ENCODE measurements at regions not wholly inside any gene's neighbourhood (a gene's known extent, or its start where the extent isn't known, plus 50 kb on each side); places are given as distances from the start of the nearest gene placed in this dataset.

DNA sequence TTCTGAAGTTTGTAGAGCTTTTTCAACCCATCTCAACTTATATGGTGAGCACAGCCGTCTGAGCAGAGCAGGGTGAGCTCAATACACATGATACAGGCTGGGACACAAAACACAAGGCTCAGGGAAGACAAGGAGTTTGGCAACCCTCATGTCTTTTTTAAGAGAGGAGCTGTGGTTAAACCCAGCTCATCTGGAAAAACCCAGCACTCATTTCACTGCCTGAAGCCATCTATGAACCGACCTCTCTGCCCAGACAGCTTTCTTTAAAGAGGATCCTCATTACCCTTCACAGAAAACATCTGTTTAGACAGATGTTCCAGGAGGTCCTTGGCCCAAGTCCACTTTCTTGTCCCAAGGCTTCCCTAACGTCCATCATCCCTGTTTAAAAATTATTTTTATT lies 170.0 kb upstream of the TSHZ3 start:
- TF ChIP-seq ZFX (IDR thresholded peaks at IDR 0.05), result no peak
- TF ChIP-seq, protein P1, sequence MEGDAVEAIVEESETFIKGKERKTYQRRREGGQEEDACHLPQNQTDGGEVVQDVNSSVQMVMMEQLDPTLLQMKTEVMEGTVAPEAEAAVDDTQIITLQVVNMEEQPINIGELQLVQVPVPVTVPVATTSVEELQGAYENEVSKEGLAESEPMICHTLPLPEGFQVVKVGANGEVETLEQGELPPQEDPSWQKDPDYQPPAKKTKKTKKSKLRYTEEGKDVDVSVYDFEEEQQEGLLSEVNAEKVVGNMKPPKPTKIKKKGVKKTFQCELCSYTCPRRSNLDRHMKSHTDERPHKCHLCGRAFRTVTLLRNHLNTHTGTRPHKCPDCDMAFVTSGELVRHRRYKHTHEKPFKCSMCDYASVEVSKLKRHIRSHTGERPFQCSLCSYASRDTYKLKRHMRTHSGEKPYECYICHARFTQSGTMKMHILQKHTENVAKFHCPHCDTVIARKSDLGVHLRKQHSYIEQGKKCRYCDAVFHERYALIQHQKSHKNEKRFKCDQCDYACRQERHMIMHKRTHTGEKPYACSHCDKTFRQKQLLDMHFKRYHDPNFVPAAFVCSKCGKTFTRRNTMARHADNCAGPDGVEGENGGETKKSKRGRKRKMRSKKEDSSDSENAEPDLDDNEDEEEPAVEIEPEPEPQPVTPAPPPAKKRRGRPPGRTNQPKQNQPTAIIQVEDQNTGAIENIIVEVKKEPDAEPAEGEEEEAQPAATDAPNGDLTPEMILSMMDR (conservative IDR thresholded peaks at IDR 0.05), result no peak

DNA sequence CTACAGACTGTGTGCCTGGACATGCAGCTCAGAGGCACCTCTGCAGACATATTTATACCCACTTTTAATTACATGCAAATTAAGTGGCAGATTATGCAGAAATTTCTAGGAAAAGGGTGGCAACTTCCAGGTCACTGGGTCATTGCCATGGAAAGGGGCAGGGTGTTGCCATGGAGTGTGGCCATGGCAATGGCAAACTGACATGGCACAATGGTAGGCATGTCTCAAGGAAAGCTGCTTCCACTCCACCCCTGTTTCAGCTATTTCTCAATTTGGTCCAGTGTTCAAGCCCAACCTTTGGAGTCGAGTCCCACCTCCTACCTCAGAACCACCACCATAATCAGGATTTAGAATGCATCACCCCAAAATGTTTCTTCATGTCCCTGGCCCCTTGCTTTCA lies 170.7 kb upstream of the TSHZ3 start:
- TF ChIP-seq ZFX (IDR thresholded peaks at IDR 0.05), result no peak
- TF ChIP-seq, protein P1 (conservative IDR thresholded peaks at IDR 0.05), result no peak
- no peak overlapping the region for H3K27ac ChIP-seq

More for the DNA sequence above, 170.0 kb upstream of the TSHZ3 start:
- H3K27ac ChIP-seq, result no peak overlapping the region

DNA sequence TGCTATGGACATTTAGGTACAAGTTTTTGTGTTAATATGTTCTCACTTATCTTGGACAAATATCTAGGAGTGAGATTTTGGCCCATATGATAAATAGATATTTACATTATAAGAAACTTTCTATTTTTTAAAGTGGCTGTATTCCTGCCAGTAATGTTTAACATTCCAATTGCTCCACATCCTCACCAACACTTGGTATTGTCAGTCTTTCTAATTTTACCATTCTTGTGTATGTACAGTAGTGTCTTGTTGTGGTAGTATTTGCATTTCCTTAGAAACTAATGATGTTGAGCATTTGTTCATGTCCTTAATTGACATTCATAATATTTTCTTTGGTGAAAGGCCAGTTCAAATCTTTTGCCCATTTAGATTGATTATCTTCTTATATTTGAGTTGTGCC lies 171.4 kb upstream of the TSHZ3 start:
- H3K27ac ChIP-seq, result no peak overlapping the region
- TF ChIP-seq ZFX (IDR thresholded peaks at IDR 0.05), result no peak
- TF ChIP-seq, protein P1 (conservative IDR thresholded peaks at IDR 0.05), result no peak

DNA sequence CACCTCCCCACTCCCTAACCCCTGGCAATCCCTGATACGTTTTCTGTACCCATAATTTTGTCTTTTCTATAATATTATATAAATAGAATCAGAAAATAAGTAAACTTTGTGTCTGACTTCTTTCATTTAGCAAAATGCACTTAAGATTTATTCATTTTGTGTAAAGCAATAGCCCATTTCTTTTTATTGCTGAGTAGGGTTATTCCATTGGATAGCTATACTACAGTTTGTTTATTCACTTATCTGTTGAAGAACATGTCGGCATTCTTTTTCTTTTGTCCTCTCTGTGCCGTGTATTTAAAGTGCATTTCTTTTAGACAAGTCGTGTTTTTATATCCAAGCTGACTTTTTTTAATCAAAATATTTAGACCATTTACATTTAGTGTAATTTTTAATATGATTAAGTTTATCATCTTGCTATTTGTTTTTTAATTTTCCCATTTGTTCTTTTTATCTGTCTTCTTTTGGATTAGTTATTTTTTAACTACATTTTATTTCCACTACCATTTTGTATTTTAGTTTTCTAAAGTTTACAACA lies 176.4 kb upstream of the TSHZ3 start:
- no peak for TF ChIP-seq ZFX (IDR thresholded peaks at IDR 0.05)
- TF ChIP-seq, protein P1 (conservative IDR thresholded peaks at IDR 0.05), result no peak
- H3K27ac ChIP-seq, result no peak overlapping the region

DNA sequence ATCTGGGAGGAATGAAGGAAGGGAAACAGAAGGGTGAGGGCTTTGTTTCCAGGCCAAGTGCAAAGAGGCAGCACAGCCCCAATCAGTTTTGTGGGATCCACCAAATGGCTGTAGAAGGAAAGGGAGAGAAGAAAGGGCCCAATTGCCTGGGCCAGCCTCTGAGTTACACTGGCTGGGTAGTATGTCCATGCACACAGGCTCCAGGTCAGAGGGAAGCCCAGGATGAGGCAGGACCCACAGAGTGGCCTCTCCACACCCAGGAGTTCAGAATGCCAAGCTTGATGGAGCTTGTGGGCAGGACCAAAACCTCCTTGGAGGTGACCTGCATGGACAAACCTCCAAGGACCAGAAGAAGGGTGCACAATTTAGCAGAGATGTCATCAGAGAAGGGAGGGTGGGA lies 178.2 kb upstream of the TSHZ3 start:
- H3K27ac ChIP-seq, result no peak overlapping the region
- no peak for TF ChIP-seq ZFX (IDR thresholded peaks at IDR 0.05)

DNA sequence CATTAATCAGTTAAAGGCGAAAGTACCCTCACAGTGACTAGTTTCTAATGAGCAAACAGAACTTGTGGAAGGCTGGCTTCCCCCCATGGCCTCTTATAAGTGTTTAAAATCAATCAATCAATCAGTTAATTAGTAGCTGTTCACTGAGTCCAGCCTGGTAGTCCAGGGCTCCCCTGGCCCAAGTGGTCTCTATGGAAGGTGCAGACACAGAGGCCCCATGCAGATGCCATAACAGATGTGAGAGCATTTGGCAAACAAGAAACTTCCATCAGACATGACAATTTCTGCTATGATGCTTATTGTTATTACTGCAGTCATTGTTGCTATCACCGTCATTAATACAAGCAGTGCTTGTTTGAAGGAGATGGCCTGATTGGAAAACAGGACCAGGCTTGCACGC lies 179.0 kb upstream of the TSHZ3 start:
- TF ChIP-seq, protein P1 (conservative IDR thresholded peaks at IDR 0.05), result no peak
- no peak for TF ChIP-seq ZFX (IDR thresholded peaks at IDR 0.05)
- H3K27ac ChIP-seq, result no peak overlapping the region

DNA sequence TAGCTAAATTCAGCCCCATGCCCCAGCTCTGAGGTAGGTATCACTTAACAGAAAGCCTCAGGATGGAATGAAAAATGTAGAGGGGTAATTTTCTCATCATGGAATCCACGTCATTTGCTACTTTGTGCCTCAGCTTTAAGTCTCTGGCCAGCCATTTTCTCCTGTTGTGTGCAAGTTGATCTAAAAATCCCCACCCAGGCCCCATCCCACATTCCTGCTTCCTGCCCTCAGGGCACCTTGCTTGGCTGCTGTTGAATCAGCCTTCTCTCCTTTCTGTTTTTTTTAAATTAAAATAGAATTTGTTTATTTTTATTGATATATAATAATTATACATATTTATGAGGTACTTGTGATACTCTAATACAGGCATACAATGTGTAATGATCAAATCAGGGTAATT lies 179.9 kb upstream of the TSHZ3 start:
- H3K27ac ChIP-seq, result no peak overlapping the region
- TF ChIP-seq, protein P1 (conservative IDR thresholded peaks at IDR 0.05), result no peak
- no peak for TF ChIP-seq ZFX (IDR thresholded peaks at IDR 0.05)

DNA sequence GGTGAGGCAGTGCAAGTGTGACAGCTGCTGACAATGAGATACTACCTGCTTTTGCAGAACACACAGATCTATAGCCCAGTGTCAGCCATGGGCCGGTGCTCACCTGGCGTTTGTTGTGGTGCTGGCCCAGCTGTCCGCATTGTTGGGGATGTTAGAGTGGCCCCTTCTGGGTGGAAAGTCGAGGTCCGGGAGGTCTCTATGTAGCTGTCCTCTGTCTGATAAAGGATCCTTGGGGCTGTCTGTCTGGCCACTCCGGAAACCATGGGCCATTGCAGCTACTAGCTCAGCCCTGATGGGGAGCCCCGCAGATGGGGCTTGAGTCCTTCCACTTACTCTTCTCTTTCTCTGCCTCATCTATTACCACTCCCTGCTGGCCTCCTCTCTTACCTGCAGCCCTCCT lies 181.5 kb upstream of the TSHZ3 start:
- H3K27ac ChIP-seq, result no peak overlapping the region
- TF ChIP-seq ZFX (IDR thresholded peaks at IDR 0.05), result no peak
- TF ChIP-seq, protein P1 (conservative IDR thresholded peaks at IDR 0.05), result no peak

All from C4-2B (cell line).